GM18498 (cell line): ENCODE measurements at regions not wholly inside any gene's neighbourhood (a gene's known extent, or its start where the extent isn't known, plus 50 kb on each side); places are given as distances from the start of the nearest gene placed in this dataset.
"Not testable (repeated sequence)": the region's sequence is repeated elsewhere in the genome, so short reads cannot be mapped to it uniquely, and the experiment has no call there.

Source experiments
- ATAC-seq: cut with Tn5 transposase; IDR thresholded peaks from one replicate; pipeline ENCODE4 v1.9.1; 2021; ENCODE audit warnings: mild to moderate bottlenecking, moderate library complexity; ENCODE audit not compliant: unreplicated experiment

GRCh38 chr14:34139160-34140121 lies 188.6 kb upstream of the EGLN3 start:
- not testable (repeated sequence) for ATAC-seq

- ATAC-seq: no peak
These were observed 187.3 kb upstream of the EGLN3 start for GRCh38 chr14:34138175-34138574.

DNA sequence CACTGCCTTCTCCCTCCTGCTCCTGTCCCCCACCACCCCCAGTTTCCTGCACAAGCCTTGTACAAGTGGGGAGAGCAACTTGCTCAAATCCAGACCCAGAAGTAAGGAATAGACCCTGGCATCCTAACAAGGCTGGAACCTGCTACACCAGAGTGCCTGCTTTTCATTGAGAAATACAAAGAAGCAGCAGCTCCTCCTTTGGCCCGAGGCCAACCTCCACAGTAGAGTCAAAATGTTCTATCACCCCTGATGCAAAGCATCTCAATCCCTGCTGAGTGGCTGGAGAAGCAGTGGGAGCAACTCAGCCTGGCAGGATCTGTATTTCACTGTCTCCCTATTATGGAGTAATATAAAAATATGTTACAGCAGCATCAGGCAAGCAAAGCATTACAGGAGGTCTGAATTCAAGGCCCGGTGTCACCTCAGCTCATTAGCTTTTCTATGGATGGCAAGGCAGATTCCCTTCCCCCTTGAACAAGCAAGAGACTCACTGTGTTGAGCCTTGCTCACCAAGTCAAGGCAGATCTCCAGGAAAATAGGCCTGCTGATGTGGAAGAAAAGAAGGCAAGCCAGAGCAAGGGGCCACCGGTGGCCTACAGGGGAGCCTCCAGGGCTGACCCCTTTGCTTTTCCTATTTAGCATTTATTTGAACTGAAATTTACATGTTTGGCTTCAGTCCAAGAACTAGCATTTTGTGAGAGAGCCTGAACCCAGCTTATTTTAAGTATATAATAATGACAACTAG lies 186.3 kb upstream of the EGLN3 start:
- no peak for ATAC-seq

DNA sequence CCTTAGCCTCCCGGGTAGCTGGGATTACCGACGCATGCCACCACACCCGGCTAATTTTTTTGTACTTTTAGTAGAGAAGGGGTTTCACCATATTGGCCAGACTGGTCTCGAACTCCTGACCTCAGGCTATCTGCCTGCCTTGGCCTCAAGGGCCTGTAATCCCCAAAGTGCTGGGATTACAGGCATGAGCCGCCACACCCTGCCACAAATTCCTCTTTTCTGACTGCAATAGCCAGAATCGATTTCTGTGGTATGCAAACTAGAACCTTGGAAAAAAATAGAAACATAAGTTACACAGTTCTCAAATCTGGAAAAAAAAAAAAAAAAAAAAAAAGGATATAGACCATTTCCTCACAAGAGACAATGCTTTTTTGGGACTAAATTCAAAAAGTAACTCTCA lies 184.6 kb upstream of the EGLN3 start:
- no peak for ATAC-seq

GRCh38 chr14:34134484-34134883 lies 183.6 kb upstream of the EGLN3 start:
- no peak for ATAC-seq

- ATAC-seq: no peak
These were observed 179.2 kb upstream of the EGLN3 start for GRCh38 chr14:34129927-34130552.

- no peak for ATAC-seq
These were observed 177.8 kb upstream of the EGLN3 start for GRCh38 chr14:34128665-34129064.

DNA sequence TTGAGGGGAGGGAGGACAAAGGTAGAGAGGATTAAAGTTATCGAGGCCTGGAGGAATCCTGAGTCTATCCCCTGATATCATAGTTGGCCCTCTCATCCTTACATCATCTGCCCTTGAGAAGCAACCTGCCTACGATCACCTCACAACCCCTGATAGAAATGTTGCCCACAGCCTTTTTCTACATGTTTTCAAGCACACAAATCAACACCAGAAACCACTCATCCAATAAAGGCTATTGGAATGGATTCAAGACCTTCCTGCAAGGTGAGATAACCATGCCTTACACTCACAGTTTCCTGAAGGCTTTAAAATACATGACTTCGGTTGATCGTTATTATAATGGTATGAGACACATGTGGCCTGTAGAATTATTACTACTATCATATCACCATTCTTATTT lies 175.7 kb upstream of the EGLN3 start:
- ATAC-seq: no peak

GRCh38 chr14:34124585-34124984 lies 173.7 kb upstream of the EGLN3 start:
- no peak for ATAC-seq

DNA sequence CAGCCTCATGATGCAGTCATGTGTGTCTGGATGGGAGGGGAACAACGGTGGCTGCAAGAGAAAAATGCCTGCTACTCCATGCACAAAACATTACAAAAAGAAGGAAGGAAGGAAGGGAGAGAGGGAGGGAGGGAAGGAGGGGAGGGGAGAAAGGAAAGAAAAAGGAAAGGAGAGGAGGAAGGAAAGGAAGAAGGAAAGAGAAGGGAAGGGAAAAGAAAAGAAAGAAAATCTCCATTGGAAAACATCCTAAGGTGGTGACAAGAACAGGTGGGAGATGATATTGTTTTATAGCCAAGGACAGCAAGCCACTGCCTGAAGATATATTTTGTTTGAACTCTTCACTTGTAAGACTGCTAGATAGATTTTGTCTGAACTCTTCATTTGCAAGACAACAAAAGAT lies 171.8 kb upstream of the EGLN3 start:
- ATAC-seq: no peak

DNA sequence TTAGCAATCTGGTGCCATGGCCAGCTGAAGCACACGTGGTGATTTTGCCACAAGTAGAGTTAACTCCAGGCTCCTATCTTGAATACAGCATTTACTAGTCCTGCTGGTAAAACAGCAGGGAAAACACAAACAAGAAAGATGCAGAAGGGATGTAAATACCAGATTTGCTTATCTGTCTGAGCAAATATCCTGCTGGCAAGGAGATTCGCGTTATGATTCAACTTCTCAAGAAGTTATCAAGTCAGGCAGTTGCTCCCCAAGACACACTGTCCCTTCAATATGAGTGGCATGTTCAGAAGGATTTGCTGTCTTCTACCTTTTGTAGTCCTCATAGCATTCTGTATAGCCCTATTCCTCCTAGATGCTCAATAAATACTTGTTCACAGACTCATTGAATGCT lies 171.2 kb upstream of the EGLN3 start:
- no peak for ATAC-seq

DNA sequence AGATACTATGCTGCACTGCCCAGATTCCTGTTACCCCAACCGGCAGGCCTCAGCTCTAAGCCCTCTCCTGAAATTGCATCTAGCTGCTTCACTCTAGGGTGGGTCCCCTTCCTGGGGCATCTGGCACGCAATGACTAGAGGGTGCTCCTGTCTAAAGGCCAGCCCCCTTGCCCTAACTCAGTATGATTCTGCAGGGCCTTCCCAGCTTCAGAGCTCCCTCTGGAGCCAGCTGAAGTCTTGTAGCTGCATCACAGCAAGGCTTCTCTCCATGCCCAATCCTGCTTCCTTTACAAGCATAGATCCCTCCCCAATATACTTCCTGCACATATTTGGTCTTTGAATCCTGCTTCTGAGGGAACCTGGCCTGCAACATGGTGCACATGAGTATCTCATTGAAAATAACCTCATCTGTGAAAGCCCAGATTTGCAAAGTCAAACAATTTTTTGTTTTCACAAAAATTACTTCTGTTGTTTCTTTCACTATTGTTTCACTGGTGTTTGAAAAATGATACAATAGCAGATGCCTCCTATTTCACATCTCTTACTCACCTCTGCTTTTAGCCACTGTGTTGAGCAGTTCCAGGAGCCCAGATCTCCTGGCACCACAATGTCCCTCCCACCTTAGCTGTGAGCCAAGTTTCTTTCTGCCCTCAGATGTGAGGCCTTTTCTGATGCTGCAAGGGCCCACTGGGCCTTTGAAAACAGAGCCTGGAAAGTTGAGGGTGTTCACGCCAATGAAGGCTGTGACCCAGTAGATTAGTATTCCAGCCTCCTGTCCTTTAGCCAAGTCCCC lies 169.5 kb upstream of the EGLN3 start:
- no peak for ATAC-seq

DNA sequence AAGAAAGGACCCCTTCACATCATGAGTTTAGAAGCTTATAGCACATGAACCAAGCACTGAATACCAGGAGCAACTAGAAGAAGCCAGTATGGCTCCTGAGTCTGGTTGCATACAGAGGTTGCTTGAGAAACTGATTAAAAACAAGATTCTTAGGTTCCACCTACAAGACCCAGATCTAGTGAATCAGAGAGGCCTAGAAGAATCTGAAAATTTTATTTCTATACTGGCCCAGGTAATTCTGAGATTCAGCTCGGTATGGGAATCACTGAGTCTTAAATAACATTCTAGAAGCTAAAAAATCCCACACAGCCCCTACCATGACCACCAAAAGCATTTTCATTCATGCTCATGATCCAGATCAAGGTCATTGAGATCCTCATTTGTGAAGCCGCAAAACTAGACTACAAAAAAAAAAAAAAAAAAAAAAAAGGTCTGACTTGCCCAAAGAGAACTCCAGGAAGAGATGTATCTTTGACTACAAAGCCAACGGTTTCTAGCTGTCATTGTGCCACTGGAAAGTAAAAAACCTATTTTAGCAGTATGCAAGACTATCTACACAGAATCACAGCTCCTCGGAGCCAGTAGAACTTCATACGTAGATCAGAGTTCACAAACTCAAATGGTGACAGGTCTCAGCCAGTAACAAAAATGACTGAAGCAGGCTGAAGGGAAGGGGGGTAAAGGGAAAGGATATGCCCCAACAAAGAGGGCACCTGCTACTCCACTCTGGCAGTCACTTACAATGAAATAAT lies 168.4 kb upstream of the EGLN3 start:
- no peak for ATAC-seq

GRCh38 chr14:34113991-34114390 lies 163.1 kb upstream of the EGLN3 start:
- no peak for ATAC-seq

GRCh38 chr14:34113005-34113511 lies 162.2 kb upstream of the EGLN3 start:
- no peak for ATAC-seq

DNA sequence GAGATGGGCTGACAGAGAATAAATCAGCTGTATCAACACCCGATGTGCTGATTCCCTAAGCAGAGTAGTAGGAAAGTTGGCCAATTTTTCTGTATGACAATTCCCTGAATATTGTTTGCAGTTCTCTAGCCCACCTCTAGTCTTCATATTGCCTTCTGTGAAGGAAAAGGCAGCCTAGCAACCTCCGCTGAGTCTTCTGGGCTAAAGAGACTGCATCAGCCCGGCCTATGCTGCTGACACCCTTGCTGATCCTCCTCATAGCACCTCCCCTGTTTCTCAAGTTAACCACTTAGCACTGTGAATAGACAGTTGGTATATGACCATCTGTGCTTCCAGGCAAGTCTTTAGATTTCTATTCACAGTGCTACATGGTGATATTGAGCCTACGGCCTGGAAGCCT lies 161.1 kb upstream of the EGLN3 start:
- no peak for ATAC-seq

DNA sequence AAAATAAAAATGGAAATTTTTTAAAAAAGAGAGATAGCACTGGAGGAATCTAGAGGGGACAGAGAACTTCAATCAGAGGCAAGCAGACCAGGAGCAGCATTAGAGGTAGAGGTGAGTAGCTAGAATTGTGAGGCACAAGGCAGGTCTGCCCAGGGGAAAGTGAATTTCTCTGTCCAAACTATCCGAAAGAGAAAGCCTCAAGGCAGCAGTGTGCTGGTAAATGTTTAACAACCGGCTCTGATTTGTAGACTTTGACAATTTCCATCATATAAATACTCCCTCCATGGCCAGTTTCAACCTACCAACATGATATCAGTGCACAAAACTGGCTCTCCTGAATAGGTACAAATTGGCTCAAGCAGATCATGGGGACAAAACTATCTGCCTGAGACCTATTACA lies 160.6 kb upstream of the EGLN3 start:
- no peak for ATAC-seq

- no peak for ATAC-seq
These were observed 159.7 kb upstream of the EGLN3 start for GRCh38 chr14:34110531-34110930.

DNA sequence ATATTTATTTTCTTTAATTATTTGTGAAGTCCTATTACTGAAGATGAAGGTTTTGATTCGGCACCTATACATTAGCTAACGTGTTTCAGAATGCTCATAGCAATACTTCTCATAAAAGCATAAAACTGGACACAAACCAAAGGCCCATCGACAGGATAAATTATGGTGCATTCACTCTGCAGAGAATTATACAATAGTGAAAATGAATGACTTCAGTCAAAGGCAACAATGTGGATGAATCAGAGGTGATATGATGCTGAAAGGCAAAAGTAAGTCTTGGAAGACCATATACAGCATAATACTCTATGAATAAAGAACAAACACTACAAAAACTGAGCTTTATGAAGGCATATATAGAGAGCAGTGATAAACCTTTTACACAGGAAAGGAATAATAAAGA lies 156.6 kb upstream of the EGLN3 start:
- ATAC-seq: no peak

DNA sequence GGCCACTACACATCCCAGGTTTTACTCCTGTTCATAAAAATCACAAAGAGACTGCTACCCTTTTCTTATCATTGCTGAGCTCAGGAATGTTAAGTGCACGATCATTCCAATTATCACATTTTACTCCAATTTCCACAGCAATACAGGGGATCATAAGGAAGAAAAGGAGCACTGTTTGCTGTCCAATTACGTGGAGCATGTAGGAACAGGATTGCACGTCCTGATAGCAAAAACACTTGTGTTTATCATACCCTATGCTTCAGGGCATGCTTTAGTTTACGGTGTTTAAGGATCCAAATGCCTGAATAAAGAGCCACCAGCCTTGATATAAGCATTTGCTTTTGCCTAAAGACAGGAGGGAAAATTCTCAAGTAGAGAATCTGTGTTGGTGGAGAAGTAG lies 155.4 kb upstream of the EGLN3 start:
- no peak for ATAC-seq
